ES-I3 (cell line): ENCODE measurements at regions not wholly inside any gene's neighbourhood (a gene's known extent, or its start where the extent isn't known, plus 50 kb on each side); places are given as distances from the start of the nearest gene placed in this dataset.

Experiments used
- H3K36me3 ChIP-seq: 2 replicates; pipeline ENCODE4 v1.6.1; 2013; ENCODE audit warnings: mild to moderate bottlenecking, low read length, control low read depth, moderate library complexity; ENCODE audit not compliant: insufficient read depth
- H3K4me1 ChIP-seq: 2 replicates; pipeline ENCODE4 v1.6.1; 2013; ENCODE audit warnings: mild to moderate bottlenecking, control low read depth, low read length; ENCODE audit not compliant: insufficient read depth
- H3K9ac ChIP-seq: 2 replicates; pipeline ENCODE4 v1.6.1; 2013; ENCODE audit warnings: low read depth, mild to moderate bottlenecking, low read length, moderate library complexity
- H3K9me3 ChIP-seq: 2 replicates; pipeline ENCODE4 v1.6.1; 2013; ENCODE audit warnings: mild to moderate bottlenecking, low read length, moderate library complexity; ENCODE audit not compliant: control insufficient read depth, insufficient read depth

- Histone ChIP-seq H3K4me1 (no peaks in the 10 kb centered on the region), H3K9ac (no peak overlapping the region), H3K9me3 (no peaks in the 10 kb centered on the region; the same call in 1 of the 2 replicates), H3K36me3 (no peaks in the 10 kb centered on the region)
Observed at GRCh38 chr16:35450648-35451047, 1991.2 kb downstream of the TP53TG3F start.

GRCh38 chr16:35452471-35452870 lies 1993.1 kb downstream of the TP53TG3F start:
- Histone ChIP-seq H3K9ac (no peak overlapping the region), H3K4me1 (no peaks in the 10 kb centered on the region), H3K9me3 (no peaks in the 10 kb centered on the region; the same call in 1 of the 2 replicates), H3K36me3 (no peaks in the 10 kb centered on the region)

DNA sequence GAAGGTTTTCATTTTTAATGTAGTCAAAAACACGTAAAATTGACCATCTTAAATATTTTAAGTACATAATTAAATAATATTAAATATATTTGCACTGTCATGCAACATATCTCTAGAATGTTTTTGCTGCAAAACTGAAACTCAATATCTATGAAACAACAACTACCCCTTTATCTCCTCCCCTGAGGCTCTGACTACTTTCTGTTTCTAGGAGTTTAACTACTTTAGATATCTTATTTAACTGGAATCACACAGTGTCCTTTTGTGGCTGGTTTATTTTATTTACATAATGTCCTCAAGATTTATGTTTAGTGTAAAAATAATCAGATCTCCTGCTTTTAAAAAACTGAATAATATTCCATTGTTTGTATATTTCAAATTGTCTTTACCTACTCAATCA lies 2003.9 kb downstream of the TP53TG3F start:
- no peaks in the 10 kb centered on the region for H3K36me3 ChIP-seq
- H3K9ac ChIP-seq: no peak overlapping the region
- H3K9me3 ChIP-seq: no peaks in the 10 kb centered on the region

GRCh38 chr16:35480361-35480760 lies 2020.9 kb downstream of the TP53TG3F start:
- no peaks in the 10 kb centered on the region for H3K36me3 ChIP-seq
- no peaks in the 10 kb centered on the region for H3K4me1 ChIP-seq
- H3K9ac ChIP-seq: no peak overlapping the region
- H3K9me3 ChIP-seq: no peaks in the 10 kb centered on the region

More for the DNA sequence above, 2003.9 kb downstream of the TP53TG3F start:
- H3K4me1 ChIP-seq: no peaks in the 10 kb centered on the region

- Histone ChIP-seq H3K36me3 (no peaks in the 10 kb centered on the region), H3K9me3 (no peaks in the 10 kb centered on the region), H3K4me1 (no peaks in the 10 kb centered on the region), H3K9ac (no peak overlapping the region)
Observed at GRCh38 chr16:35480988-35481387, 2021.6 kb downstream of the TP53TG3F start.

GRCh38 chr16:35485915-35486314 lies 2026.5 kb downstream of the TP53TG3F start:
- no peaks in the 10 kb centered on the region for H3K4me1 ChIP-seq
- H3K36me3 ChIP-seq: no peaks in the 10 kb centered on the region
- H3K9ac ChIP-seq: no peak overlapping the region
- H3K9me3 ChIP-seq: no peaks in the 10 kb centered on the region

- Histone ChIP-seq H3K4me1 (no peaks in the 10 kb centered on the region), H3K9ac (peak overlapping the region; percentile 11; the same call in 1 of the 2 replicates), H3K36me3 (no peaks in the 10 kb centered on the region), H3K9me3 (no peaks in the 10 kb centered on the region)
Observed at GRCh38 chr16:35492225-35492624, 2032.8 kb downstream of the TP53TG3F start.

DNA sequence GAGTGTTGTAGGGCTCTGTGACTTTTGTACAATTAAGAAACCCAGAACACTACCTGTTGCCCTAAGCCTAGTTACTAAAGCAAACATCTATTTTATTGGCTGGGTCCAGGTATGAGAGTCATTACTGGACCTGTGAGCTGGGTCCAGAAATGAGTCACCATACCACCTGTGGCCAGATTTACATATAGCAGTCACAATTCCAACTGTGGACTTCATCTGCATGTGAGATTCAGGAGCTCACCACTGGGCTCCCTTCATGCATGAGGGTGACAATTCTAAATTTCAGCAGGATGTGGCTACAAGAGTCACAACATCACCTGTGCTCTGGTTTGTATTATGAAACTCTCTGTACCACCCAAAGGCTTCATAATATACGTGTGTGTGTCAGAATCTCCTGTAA lies 2038.0 kb downstream of the TP53TG3F start:
- Histone ChIP-seq H3K9ac (no peak overlapping the region), H3K4me1 (no peaks in the 10 kb centered on the region), H3K36me3 (no peaks in the 10 kb centered on the region), H3K9me3 (no peaks in the 10 kb centered on the region)

- Histone ChIP-seq H3K9ac (peak overlapping the region; percentile 91; the same call in 1 of the 2 replicates), H3K9me3 (no peaks in the 10 kb centered on the region), H3K4me1 (no peaks in the 10 kb centered on the region; the same call in 1 of the 2 replicates), H3K36me3 (no peaks in the 10 kb centered on the region)
Observed at GRCh38 chr16:35506018-35506897, 2046.8 kb downstream of the TP53TG3F start.

- Histone ChIP-seq H3K9me3 (no peaks in the 10 kb centered on the region), H3K36me3 (no peaks in the 10 kb centered on the region), H3K4me1 (no peaks in the 10 kb centered on the region; the same call in 1 of the 2 replicates), H3K9ac (peak overlapping the region; percentile 91; the same call in 1 of the 2 replicates)
Observed at GRCh38 chr16:35506898-35507194, 2047.4 kb downstream of the TP53TG3F start.

DNA sequence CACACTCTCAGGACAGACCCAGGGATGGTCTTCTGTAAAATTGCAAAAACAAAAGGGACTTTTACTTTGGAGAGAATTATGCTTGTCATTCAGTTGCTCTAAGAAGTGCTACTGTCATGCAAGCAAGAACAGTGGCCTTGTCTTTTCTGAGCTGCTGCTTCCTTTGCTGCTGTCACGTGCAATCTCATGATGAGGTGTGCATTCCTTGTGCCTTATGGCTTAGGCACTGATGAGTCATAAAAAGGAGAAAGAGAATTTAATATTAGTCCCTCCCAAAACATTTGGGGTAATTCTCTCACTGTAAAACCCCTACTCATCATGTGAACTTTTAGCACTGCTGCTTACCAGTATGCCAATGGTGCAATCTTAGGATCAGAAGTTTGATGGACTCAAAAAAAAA lies 2051.3 kb downstream of the TP53TG3F start:
- Histone ChIP-seq H3K9ac (no peak overlapping the region), H3K9me3 (no peaks in the 10 kb centered on the region)

DNA sequence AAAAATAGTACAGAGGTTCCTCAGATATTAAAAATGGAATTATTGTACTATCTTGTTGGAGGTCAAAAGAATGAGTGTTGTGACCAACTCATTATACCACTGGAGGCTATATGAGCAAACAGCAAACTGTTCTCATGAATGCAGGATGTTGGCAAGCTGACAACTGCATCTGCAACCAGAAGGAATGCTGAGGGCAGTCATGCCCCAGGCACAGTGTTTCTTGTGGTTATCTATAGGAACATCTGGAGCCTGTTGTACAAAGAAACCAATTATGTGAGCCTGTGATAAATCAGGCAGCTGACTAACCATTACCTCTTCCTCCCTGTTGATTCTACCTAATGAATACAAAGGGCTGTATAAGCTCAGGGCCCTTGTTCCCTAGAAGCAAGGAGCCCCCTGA lies 2057.1 kb downstream of the TP53TG3F start:
- Histone ChIP-seq H3K9ac (no peak overlapping the region), H3K36me3 (no peaks in the 10 kb centered on the region), H3K9me3 (no peaks in the 10 kb centered on the region)

More for the DNA sequence above, 2051.3 kb downstream of the TP53TG3F start:
- Histone ChIP-seq H3K36me3 (no peaks in the 10 kb centered on the region), H3K4me1 (no peaks in the 10 kb centered on the region; the same call in 1 of the 2 replicates)

DNA sequence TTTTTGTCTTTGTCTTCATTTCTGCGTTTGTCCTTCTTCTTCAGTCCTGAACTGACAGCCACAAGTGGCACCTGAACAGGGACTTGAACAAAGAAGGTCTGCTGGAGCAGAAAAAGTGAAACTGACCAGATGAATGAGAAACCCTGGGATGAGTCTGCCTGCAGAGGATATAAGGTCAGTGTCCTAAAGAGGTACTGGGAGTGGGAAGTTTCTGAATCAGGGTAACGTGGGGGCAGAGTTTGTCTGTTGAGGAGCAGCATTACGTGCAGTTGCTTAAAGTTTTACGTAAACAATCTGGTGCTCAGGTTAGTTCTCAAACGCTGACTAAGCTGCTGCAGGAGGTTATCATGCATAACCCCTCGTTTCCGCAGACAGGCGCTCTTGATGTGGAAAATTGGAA lies 2057.6 kb downstream of the TP53TG3F start:
- Histone ChIP-seq H3K36me3 (no peaks in the 10 kb centered on the region), H3K4me1 (no peaks in the 10 kb centered on the region; the same call in 1 of the 2 replicates), H3K9ac (no peak overlapping the region), H3K9me3 (no peaks in the 10 kb centered on the region)

More for the DNA sequence above, 2057.1 kb downstream of the TP53TG3F start:
- no peaks in the 10 kb centered on the region; the same call in 1 of the 2 replicates for H3K4me1 ChIP-seq

GRCh38 chr16:35523991-35524390 lies 2064.6 kb downstream of the TP53TG3F start:
- Histone ChIP-seq H3K9me3 (no peaks in the 10 kb centered on the region), H3K36me3 (no peaks in the 10 kb centered on the region), H3K4me1 (no peaks in the 10 kb centered on the region; the same call in 1 of the 2 replicates), H3K9ac (no peak overlapping the region)

- H3K9ac ChIP-seq: peak overlapping the region; percentile 36; the same call in 1 of the 2 replicates
- H3K9me3 ChIP-seq: no peaks in the 10 kb centered on the region
- H3K4me1 ChIP-seq: no peaks in the 10 kb centered on the region; the same call in 1 of the 2 replicates
- no peaks in the 10 kb centered on the region for H3K36me3 ChIP-seq
Observed at GRCh38 chr16:35525979-35526590, 2066.7 kb downstream of the TP53TG3F start.
